HPDE6-E6E7 (cell line): ENCODE measurements at regions not wholly inside any gene's neighbourhood (a gene's known extent, or its start where the extent isn't known, plus 50 kb on each side); places are given as distances from the start of the nearest gene placed in this dataset.

Experiments
- DNase-seq: peaks from one replicate; pipeline ENCODE4 v3.0.0; 2011; ENCODE audit warnings: missing footprints; ENCODE audit errors: extremely low spot score

DNA sequence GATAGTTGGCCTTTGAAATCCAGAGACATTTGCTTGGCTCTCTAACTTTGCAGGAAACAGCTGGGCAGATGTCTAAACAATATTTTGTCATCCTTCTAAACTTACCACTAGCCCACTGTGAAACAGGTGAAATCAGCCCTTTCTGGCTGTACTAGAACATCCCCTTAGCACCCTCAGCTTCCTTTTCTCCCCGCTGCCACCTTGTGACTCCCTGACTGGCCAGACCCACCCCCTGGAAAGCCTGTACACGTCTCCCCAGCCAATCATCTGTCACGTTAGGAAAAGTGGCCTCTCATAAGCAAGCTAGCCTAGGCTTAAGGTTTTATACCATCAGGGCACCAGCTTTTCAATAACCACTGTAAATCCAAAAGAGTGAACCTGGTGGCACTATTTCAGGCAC is 88.6 kb upstream of the E2F3 start:
- DNase-seq: no peak

DNA sequence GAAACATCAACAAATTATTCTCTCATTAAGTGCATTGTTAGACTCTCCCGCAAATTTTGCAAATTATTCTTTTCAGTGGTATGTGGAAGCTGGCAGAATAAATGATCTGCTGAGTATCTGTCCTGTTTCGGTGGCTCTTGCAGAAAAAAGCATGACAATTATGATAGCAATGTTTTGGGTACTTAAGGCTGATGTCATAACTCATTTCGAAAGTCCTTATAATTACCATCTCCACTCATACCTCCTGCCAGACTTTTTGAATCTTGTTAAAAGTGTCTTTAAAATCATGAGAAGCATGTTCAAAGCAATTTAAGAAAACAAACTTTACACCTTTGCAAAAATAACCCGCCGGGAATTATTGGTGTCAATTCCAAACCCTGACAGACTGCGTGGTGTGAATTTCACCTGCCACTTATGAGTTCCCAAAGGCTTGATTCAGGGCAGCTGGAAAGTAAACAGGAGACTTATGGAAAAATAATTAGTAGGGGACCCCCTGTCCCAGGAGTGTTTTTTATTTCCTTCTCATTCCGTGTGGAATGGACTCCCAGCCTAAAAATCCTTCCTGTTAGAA is 87.6 kb upstream of the E2F3 start:
- DNase-seq: no peak

DNA sequence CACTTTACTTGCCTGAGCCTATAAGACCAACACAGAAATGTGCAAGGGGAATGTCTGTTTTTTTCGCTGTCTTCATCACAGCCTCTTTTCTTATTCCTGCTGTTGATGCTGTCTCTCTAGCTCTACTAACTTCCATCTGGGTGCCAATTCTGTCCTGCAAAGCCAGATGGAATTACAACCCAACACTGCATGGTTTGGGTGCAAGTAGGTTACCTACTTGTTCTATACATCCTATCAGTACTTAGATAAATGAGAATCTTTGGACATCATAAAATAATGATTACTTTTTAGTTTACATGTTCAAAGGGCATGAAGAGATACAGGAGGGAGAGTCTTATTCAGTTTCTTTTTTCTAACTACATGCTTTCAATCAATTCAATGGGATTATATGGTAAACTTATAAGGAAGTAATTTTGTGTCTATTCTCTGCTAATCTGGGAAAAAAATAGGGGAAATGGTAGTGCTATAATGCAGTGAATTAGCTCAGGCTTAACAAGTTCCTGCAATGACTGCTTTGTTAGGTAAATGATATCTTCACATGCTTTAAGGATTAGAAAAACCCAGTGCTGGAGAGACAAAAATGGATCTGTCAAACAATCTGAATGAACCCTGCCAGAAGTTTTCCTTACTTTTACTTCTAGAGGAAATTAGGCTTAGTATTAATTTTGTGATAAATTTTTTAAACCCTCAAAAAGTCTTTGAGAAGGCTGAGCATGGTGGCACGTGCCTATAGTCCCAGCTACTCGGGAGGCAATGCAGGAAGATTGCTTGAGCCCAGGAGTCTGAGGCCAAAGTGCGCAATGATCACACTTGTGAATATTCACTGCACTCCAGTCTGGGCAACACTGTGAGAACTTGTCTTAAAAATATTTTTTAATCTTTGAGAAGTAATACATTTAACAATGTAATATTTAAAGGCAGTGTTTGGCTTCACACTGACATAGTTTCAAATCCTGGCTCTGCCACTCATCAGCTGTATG is 86.5 kb upstream of the E2F3 start:
- DNase-seq: no peak

DNA sequence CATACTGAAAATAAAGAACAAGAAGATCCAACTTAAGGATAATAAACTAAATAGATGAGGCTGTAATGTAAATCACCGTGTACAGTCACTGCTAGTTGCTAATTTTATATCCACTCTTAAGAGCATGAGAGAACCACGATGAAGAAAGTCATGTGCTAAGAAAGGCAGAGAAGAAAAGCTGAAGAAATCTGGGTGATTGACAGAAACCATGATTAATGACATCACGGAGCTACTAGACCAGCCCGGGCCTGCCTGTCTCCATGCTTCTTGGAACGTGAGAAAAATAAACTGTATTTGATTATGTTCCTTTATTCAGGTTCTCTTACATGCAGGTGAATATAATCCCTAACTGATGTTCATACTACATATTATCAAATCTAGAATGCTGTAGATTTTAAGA is 84.2 kb upstream of the E2F3 start:
- peak; percentile 19 for DNase-seq

GRCh38 chr6:20318851-20319387 is 82.8 kb upstream of the E2F3 start:
- no peak for DNase-seq

GRCh38 chr6:20319520-20320357 is 81.9 kb upstream of the E2F3 start:
- DNase-seq: no peak

- DNase-seq: no peak
Measured at GRCh38 chr6:20325641-20326421, 75.8 kb upstream of the E2F3 start.

DNA sequence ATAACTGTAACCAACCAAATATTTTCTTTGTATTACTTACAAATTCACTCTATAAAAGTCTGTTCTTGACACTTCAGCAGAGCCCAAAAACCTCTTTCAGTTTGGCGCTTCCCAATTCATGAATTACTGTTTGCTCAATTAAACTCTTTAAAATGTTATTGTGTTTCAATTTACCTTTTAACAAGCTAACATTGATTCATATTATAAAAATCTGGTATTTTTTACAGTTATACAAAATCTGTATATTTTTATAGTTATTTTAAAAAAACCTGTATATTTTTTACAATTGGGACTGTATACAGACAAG is 75.3 kb upstream of the E2F3 start:
- DNase-seq: no peak

- no peak for DNase-seq
Measured at GRCh38 chr6:20327141-20327540, 74.5 kb upstream of the E2F3 start.

DNA sequence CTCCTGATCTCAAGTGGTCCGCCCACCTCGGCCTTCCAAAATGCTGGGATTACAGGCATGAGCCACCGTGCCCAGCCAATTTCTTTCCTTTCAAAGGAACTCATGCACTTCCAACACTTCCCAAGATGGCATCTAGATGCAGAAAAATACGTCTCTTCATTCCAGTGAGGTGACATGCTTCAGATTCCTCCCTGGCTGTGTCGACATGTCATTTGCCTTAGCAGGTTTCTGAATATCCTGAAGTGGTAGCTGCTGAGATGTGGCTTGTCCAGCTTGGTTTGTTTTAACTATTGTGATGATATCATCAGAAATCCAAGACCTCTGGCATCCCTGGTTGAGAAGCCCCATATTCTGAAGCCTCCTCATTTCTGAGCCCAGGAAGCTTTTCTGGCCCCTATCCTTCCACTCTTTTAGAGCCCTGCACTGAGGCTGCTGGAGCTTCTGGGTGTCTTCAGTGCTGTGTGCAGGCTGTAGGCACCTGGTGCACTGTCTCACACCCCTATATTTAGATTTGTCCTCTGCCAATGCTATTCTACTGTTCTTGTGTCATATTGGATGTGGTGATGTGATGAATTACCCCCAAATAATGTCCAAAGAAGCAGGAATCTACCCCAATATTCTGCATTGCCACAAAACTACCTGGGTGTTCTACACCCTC is 73.3 kb upstream of the E2F3 start:
- no peak for DNase-seq

DNA sequence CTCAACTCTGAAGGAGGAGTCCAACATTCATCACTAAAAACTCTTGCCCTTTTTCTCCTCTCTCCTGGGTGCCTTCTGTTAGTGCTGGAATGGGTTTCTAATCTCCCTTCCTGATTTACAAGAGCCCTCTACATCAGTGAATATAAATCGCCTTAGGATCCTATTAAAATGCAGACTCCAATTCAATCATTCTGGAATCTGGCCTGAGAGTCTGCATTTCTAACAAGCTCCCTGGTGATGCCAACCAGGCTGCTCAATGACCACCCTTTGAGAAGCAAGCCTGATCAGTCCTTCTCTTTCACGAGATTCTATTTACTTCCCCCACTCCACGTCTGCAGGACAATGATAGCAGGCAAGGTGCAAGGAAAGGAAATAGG is 72.8 kb upstream of the E2F3 start:
- DNase-seq: no peak

DNA sequence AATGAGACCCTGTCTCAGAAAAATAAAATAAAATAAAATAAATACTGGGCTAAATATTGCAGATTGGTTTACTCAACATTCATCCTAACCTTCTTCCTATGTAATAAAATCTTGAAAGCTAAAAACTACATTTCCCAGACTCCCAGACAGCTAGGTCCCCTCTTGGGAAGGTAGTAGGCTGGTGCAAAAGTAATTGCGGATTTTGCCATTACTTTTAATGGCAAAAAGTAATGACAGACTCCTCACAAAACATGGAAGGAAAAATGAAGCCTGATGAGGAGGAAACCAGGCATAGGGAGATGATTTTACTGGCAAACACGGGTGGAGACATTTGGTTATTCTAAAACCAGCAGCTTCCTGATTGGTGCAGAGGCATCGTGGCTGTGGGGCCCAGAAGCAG is 70.6 kb upstream of the E2F3 start:
- DNase-seq: no peak

GRCh38 chr6:20331625-20332024 is 70.1 kb upstream of the E2F3 start:
- DNase-seq: no peak

DNA sequence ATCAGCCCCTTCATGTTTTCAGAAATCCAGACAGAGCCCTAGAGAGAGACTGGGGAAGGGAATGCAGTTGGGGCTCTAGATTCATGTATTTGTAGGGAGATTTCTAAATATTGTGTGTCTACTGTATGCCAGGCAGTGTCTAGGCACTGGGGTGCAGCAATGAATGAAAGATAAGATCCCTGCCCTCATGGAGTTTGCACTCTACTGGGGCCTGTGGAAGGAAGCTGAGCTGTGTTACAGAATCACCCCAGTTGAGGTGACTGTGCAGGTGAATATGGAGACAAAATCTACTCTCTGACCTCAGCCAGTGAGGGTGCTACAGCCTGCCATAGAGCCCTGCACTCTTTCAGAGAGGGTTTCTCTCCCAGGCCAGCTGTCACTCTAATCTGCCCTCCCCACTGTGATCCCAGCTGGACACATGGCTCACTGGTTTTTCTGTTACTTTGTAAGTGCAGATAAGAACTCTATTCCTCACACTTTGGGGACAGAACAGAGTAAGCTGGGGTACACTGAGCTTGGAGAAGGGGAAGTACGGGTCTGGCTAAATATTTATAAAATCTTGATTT is 69.2 kb upstream of the E2F3 start:
- DNase-seq: no peak

- no peak for DNase-seq
Measured at GRCh38 chr6:20333721-20334269, 67.9 kb upstream of the E2F3 start.

DNA sequence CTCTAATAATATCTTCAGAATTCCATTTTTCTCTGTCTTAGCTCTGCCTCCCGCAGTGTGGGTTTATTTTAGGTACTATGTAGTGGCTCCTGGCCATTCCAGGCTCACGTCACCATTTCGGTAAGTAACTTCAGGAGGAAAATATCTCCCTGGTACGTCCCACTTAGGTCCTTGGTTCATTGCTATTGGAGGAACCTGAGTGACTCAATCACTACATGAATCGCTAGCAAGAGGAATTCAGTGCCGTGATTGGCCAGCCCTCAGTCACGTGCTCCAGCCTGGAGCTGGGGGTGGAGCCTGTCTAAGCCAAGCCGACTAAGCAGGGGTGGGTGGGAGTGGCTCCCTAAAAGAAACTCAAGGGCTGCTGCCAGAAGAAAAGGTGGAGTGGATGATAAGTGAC is 67.3 kb upstream of the E2F3 start:
- no peak for DNase-seq

- no peak for DNase-seq
Measured at GRCh38 chr6:20334962-20335361, 66.7 kb upstream of the E2F3 start.

DNA sequence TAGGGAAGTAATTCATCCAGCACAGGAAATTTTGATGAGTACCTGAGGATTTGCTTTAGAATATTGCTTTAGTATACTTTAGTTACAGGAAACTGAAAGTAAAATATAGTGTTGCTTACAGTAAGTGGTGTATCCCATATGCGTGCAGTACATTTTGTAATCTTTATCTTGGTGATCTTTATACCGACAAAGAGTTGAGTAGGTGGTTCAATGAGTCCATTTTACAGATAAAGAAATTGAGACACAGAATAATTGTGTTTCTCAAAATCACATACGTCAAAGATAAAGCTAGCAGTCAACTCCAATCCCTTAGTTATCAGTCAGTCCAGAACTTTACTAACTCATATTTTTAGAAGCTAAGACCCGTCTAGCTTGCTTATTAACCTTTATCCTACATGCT is 65.8 kb upstream of the E2F3 start:
- DNase-seq: no peak

DNA sequence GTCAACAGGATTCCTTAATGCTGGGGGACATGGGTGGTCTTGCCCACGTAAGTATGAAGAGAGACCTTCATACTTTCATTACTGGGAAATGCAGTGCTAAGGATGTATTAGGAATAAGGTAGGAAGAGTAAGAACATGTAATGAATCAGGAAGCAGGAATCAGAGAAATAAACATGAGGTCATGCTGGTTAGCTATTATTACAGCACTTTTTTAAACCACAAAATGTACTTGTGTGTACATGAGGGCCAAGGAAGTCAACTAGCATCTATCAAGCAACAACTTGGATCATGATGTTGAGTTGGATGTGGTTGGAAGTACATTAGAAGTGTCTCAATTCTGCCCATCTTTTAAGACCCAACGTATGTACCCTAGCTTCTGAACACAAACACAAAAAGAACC is 63.5 kb upstream of the E2F3 start:
- no peak for DNase-seq

- DNase-seq: no peak
Measured at GRCh38 chr6:20340068-20340848, 61.4 kb upstream of the E2F3 start.
